Kidney (tissue), 13 donors: ENCODE measurements at regions not wholly inside any gene's neighbourhood (a gene's known extent, or its start where the extent isn't known, plus 50 kb on each side); places are given as distances from the start of the nearest gene placed in this dataset.

Experiments used
- DNase-seq, 5 donors: peaks; one replicate each; pipeline ENCODE4 v3.0.0-alpha.2; 2013 to 2020
- FAIRE-seq: peaks from 2 replicates; lab custom pipeline; 2012; peaks lifted over from hg19 to GRCh38; lab: Jason Lieb, UNC
- H3K27ac ChIP-seq, 2 donors: one replicate each; pipeline ENCODE4 v1.7.0; 2013; ENCODE audit warnings: low read depth in 2 of 2, low read length in 2 of 2, inconsistent platforms in 1 of 2
- H3K27me3 ChIP-seq: one replicate; pipeline ENCODE4 v1.7.1; 2013; ENCODE audit warnings: low read length, inconsistent platforms; ENCODE audit not compliant: control insufficient read depth, insufficient read depth
- H3K36me3 ChIP-seq, 3 donors: one replicate each; pipeline versions ENCODE4 v1.7.0 to v1.7.1; 2013; ENCODE audit warnings: low read length in 3 of 3, control low read depth in 1 of 3, inconsistent platforms in 1 of 3; ENCODE audit not compliant: insufficient read depth in 3 of 3, control insufficient read depth in 2 of 3
- H3K4me1 ChIP-seq, 3 donors: one replicate each; pipeline versions ENCODE4 v1.7.0 to v1.7.1; 2013; ENCODE audit warnings: low read length in 3 of 3, inconsistent platforms in 1 of 3, low read depth in 1 of 3; ENCODE audit not compliant: control insufficient read depth in 2 of 3, insufficient read depth in 2 of 3
- H3K4me3 ChIP-seq, 3 donors: one replicate each; pipeline versions ENCODE4 v1.7.0 to v1.8.1; 2013; ENCODE audit warnings: low read length in 3 of 3, control low read depth in 1 of 3, inconsistent platforms in 1 of 3
- H3K9ac ChIP-seq, 3 donors: one replicate each; pipeline versions ENCODE4 v1.7.0 to v1.7.1; 2013; ENCODE audit warnings: low read length in 3 of 3, control low read depth in 1 of 3, inconsistent platforms in 1 of 3
- H3K9me3 ChIP-seq, 3 donors: one replicate each; pipeline versions ENCODE4 v1.7.0 to v1.7.1; 2013; ENCODE audit warnings: low read length in 3 of 3, control low read depth in 1 of 3, inconsistent platforms in 1 of 3; ENCODE audit not compliant: control insufficient read depth in 2 of 3, insufficient read depth in 1 of 3
- CTCF ChIP-seq: IDR thresholded peaks from 3 replicates; pipeline ENCODE4 v1.5.1; 2012; ENCODE audit warnings: mild to moderate bottlenecking, moderate library complexity, borderline replicate concordance; ENCODE audit not compliant: insufficient read depth; ENCODE audit errors: extremely low read depth
- intact Hi-C: fragments of 100-400 bp; cut with DNase I; formaldehyde crosslinking; loops from one replicate; pipeline ENCODE4 v1.11.1; 2022
- donor health status: control.
- donor health status: control.
- donor health status: control.
- donor health status: control.
- donor health status: control.
- donor health status: DM: yes; HTN: yes; CAD: no.
- donor health status: Normal renal cell carcinoma (clear cell type).

GRCh38 chr22:22414266-22414665 is 94.3 kb downstream of the ZNF280B start:
- no peak overlapping the region for H3K4me3 ChIP-seq
- H3K4me1 ChIP-seq: no peaks in the 10 kb centered on the region
- intact Hi-C loops: no loop called here
- no peaks in the 10 kb centered on the region for H3K36me3 ChIP-seq
- no peak overlapping the region for H3K27ac ChIP-seq
- no peak overlapping the region for H3K9ac ChIP-seq
- no peak for FAIRE-seq
- no peaks in the 10 kb centered on the region for H3K27me3 ChIP-seq
- peaks cover 0 to 11% (median 2%) of the 10 kb centered on the region in 3 donors for H3K9me3 ChIP-seq
- TF ChIP-seq CTCF: no peak
- DNase-seq: no peak

GRCh38 chr22:22417495-22418162 is 90.9 kb downstream of the ZNF280B start:
- Histone ChIP-seq H3K36me3 (no peaks in the 10 kb centered on the region), H3K4me3 (no peak overlapping the region), H3K4me1 (no peaks in the 10 kb centered on the region), H3K27me3 (no peaks in the 10 kb centered on the region), H3K9ac (no peak overlapping the region), H3K27ac (no peak overlapping the region), H3K9me3 (peaks cover 0 to 8% (median 0%) of the 10 kb centered on the region in 3 donors)
- FAIRE-seq: no peak
- no peak for DNase-seq
- intact Hi-C loops: no loop called here
- TF ChIP-seq CTCF: no peak

GRCh38 chr22:22418163-22418549 is 90.4 kb downstream of the ZNF280B start:
- no peaks in the 10 kb centered on the region for H3K27me3 ChIP-seq
- no peak overlapping the region for H3K27ac ChIP-seq
- FAIRE-seq (no peak), DNase-seq (no peak)
- TF ChIP-seq CTCF: no peak
- H3K4me3 ChIP-seq: no peak overlapping the region
- no peak overlapping the region for H3K9ac ChIP-seq
- no peaks in the 10 kb centered on the region for H3K4me1 ChIP-seq
- peaks cover 0 to 5% (median 0%) of the 10 kb centered on the region in 3 donors for H3K9me3 ChIP-seq
- no peaks in the 10 kb centered on the region for H3K36me3 ChIP-seq
- intact Hi-C loops: no loop called here

GRCh38 chr22:22418957-22419356 is 89.6 kb downstream of the ZNF280B start:
- TF ChIP-seq CTCF: no peak
- Histone ChIP-seq H3K9me3 (no peaks in the 10 kb centered on the region), H3K27me3 (no peaks in the 10 kb centered on the region), H3K27ac (no peak overlapping the region), H3K9ac (no peak overlapping the region), H3K36me3 (no peaks in the 10 kb centered on the region), H3K4me3 (no peak overlapping the region), H3K4me1 (no peaks in the 10 kb centered on the region)
- DNase-seq (no peak), FAIRE-seq (no peak)
- intact Hi-C loops: no loop called here
